ENCODE measurements at regions not wholly inside any gene's neighbourhood (a gene's known extent, or its start where the extent isn't known, plus 50 kb on each side); places are given as distances from the start of the nearest gene placed in this dataset.
"Not testable (repeated sequence)": the region's sequence is repeated elsewhere in the genome, so short reads cannot be mapped to it uniquely, and the experiment has no call there.

DNA sequence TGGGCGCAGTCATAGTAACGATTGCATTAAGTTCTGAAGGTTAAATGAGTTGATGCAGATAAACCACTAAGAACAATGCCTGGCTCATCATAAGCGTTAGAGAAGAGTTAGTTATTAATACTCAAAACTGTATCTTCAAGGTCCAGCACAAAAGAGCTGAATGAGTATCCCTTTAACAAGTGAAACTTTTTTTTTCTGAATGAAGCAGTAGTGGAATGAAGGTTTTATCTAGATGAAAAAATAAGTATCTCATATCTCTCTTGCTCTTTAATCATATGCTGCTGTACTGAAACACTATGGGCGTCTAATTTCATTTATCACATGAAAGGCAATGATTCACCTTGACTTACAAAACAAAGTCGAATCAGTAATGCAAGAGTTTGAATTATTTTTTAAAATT, 207.4 kb downstream of the BCAS1 start:
- not testable (repeated sequence) for TF ChIP-seq POLR2A (IDR thresholded peaks at IDR 0.05; ENCODE audit: low read depth, low read length); CTCF (conservative IDR thresholded peaks at IDR 0.05; ENCODE audit: low read depth, low read length); MXI1 (IDR thresholded peaks at IDR 0.05; ENCODE audit: borderline replicate concordance, low read depth, low read length); CEBPB (IDR thresholded peaks at IDR 0.05; ENCODE audit: low read depth, low read length); RCOR1 (IDR thresholded peaks at IDR 0.05; ENCODE audit: insufficient replicate concordance, low read length); SMC3 (IDR thresholded peaks at IDR 0.05; ENCODE audit: low read depth, low read length); MAFK (IDR thresholded peaks at IDR 0.05; ENCODE audit: low read depth, low read length); RAD21 (IDR thresholded peaks at IDR 0.05; ENCODE audit: low read length); CHD1 (IDR thresholded peaks at IDR 0.05; ENCODE audit: low read depth, low read length); RFX5 (IDR thresholded peaks at IDR 0.05; ENCODE audit: low read depth, low read length); USF2 (IDR thresholded peaks at IDR 0.05; ENCODE audit: low read depth, low read length); MAZ (IDR thresholded peaks at IDR 0.05; ENCODE audit: borderline replicate concordance, low read depth, low read length); FOS (IDR thresholded peaks at IDR 0.05; ENCODE audit: low read depth, low read length)

Measured in IMR-90 (cell line).